DOHH2 (cell line): ENCODE measurements at regions not wholly inside any gene's neighbourhood (a gene's known extent, or its start where the extent isn't known, plus 50 kb on each side); places are given as distances from the start of the nearest gene placed in this dataset.

Experiments used
- CTCF ChIP-seq: fragments of 200-600 bp; sonication (generic); IDR thresholded peaks from one replicate; pipeline ENCODE4 v1.5.1; 2014; ENCODE audit warnings: antibody characterized with exemption, mild to moderate bottlenecking, low read depth, low read length; ENCODE audit not compliant: poor library complexity, severe bottlenecking
- EZH2phosphoT487 ChIP-seq: fragments of 200-600 bp; sonication (generic); IDR thresholded peaks from 2 replicates; pipeline ENCODE4 v1.6.1; 2017; ENCODE audit warnings: borderline replicate concordance, mild to moderate bottlenecking, antibody characterized with exemption, low read length, moderate library complexity, mixed read lengths

- TF ChIP-seq CTCF = no peak
- TF ChIP-seq EZH2phosphoT487 = no peak
These were observed 268.6 kb upstream of the PCDH18 start for GRCh38 chr4:137800861-137801260.
